ENCODE measurements at regions not wholly inside any gene's neighbourhood (a gene's known extent, or its start where the extent isn't known, plus 50 kb on each side); places are given as distances from the start of the nearest gene placed in this dataset.

- Histone ChIP-seq H3K9me3 (ENCODE audit: control insufficient read depth, insufficient read depth, low read length) (no peaks in the 10 kb centered on the region), H3K27ac (ENCODE audit: low read depth, low read length) (no peak overlapping the region), H3K27me3 (ENCODE audit: control insufficient read depth, insufficient read depth, low read length) (no peaks in the 10 kb centered on the region), H3K4me1 (ENCODE audit: control insufficient read depth, insufficient read depth, low read length) (no peaks in the 10 kb centered on the region), H3K4me3 (ENCODE audit: low read depth, low read length) (no peak overlapping the region), H3K36me3 (ENCODE audit: control insufficient read depth, insufficient read depth, low read length) (no peaks in the 10 kb centered on the region)
- peak in 2 of 6 donors; percentile 30 to 63 for DNase-seq (ENCODE audit: low read depth in 4 of 6, low spot score in 6 of 6)
- WGBS (ENCODE audit: insufficient coverage): 70% methylated on average over 2 of the region's 3 CpGs
Observed at GRCh38 chr1:60402216-60402615, 328.6 kb upstream of the C1orf87 start.

DNA sequence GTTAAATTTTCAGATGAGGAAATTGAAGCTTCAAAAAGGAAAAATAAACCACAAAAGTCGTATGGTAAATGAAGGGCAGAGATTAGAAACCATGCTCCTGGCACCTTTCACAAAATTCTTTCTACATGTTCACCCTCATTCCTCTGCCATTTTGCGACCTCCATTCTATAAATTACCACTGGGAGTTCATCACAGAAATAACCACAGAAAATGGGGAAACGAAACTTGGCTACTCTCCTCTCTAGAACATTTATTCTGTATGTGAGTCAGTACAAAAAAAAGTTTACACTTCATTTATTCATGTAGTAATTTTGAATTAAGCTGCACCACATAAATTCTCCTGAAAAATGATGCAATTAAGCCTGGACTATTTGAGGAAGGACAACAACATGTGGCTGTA lies 320.9 kb upstream of the C1orf87 start:
- WGBS (ENCODE audit: insufficient coverage): no CpG with 5 or more reads among the region's 3 CpGs
- Histone ChIP-seq H3K27ac (ENCODE audit: low read depth, low read length) (no peak overlapping the region), H3K9me3 (ENCODE audit: control insufficient read depth, insufficient read depth, low read length) (no peaks in the 10 kb centered on the region), H3K4me1 (ENCODE audit: control insufficient read depth, insufficient read depth, low read length) (no peaks in the 10 kb centered on the region), H3K36me3 (ENCODE audit: control insufficient read depth, insufficient read depth, low read length) (no peaks in the 10 kb centered on the region), H3K27me3 (ENCODE audit: control insufficient read depth, insufficient read depth, low read length) (no peaks in the 10 kb centered on the region), H3K4me3 (ENCODE audit: low read depth, low read length) (no peak overlapping the region)
- peak in 1 of 6 donors; percentile 69 for DNase-seq (ENCODE audit: low read depth in 4 of 6, low spot score in 6 of 6)

- no peaks in the 10 kb centered on the region for H3K4me1 ChIP-seq (ENCODE audit: control insufficient read depth, insufficient read depth, low read length)
- H3K27me3 ChIP-seq (ENCODE audit: control insufficient read depth, insufficient read depth, low read length): no peaks in the 10 kb centered on the region
- no CpG with 5 or more reads among the region's 3 CpGs for WGBS (ENCODE audit: insufficient coverage)
- no peak for DNase-seq (ENCODE audit: low read depth in 4 of 6, low spot score in 6 of 6)
- H3K9me3 ChIP-seq (ENCODE audit: control insufficient read depth, insufficient read depth, low read length): no peaks in the 10 kb centered on the region
- no peaks in the 10 kb centered on the region for H3K36me3 ChIP-seq (ENCODE audit: control insufficient read depth, insufficient read depth, low read length)
- H3K27ac ChIP-seq (ENCODE audit: low read depth, low read length): no peak overlapping the region
- no peak overlapping the region for H3K4me3 ChIP-seq (ENCODE audit: low read depth, low read length)
Observed at GRCh38 chr1:60390593-60391282, 317.2 kb upstream of the C1orf87 start.

GRCh38 chr1:60388092-60388987 lies 314.8 kb upstream of the C1orf87 start:
- DNase-seq (ENCODE audit: low read depth in 4 of 6, low spot score in 6 of 6): peak in 1 of 6 donors; percentile 22
- H3K27me3 ChIP-seq (ENCODE audit: control insufficient read depth, insufficient read depth, low read length): no peaks in the 10 kb centered on the region

GRCh38 chr1:60387175-60387574 lies 313.6 kb upstream of the C1orf87 start:
- WGBS (ENCODE audit: insufficient coverage): 100% methylated on average over 2 of the region's 2 CpGs
- H3K27me3 ChIP-seq (ENCODE audit: control insufficient read depth, insufficient read depth, low read length): no peaks in the 10 kb centered on the region

More at GRCh38 chr1:60388092-60388987, 314.8 kb upstream of the C1orf87 start:
- Histone ChIP-seq H3K4me1 (ENCODE audit: control insufficient read depth, insufficient read depth, low read length) (no peaks in the 10 kb centered on the region), H3K9me3 (ENCODE audit: control insufficient read depth, insufficient read depth, low read length) (no peaks in the 10 kb centered on the region), H3K36me3 (ENCODE audit: control insufficient read depth, insufficient read depth, low read length) (no peaks in the 10 kb centered on the region), H3K4me3 (ENCODE audit: low read depth, low read length) (no peak overlapping the region), H3K27ac (ENCODE audit: low read depth, low read length) (no peak overlapping the region)
- 55% methylated on average over 5 of the region's 7 CpGs for WGBS (ENCODE audit: insufficient coverage)

GRCh38 chr1:60386249-60386648 lies 312.7 kb upstream of the C1orf87 start:
- Histone ChIP-seq H3K4me1 (ENCODE audit: control insufficient read depth, insufficient read depth, low read length) (no peaks in the 10 kb centered on the region), H3K4me3 (ENCODE audit: low read depth, low read length) (no peak overlapping the region), H3K36me3 (ENCODE audit: control insufficient read depth, insufficient read depth, low read length) (no peaks in the 10 kb centered on the region), H3K27ac (ENCODE audit: low read depth, low read length) (no peak overlapping the region), H3K9me3 (ENCODE audit: control insufficient read depth, insufficient read depth, low read length) (no peaks in the 10 kb centered on the region), H3K27me3 (ENCODE audit: control insufficient read depth, insufficient read depth, low read length) (no peaks in the 10 kb centered on the region)
- 25% methylated on average over 1 of the region's 3 CpGs for WGBS (ENCODE audit: insufficient coverage)
- peak in 1 of 6 donors; percentile 9 for DNase-seq (ENCODE audit: low read depth in 4 of 6, low spot score in 6 of 6)

More at GRCh38 chr1:60387175-60387574, 313.6 kb upstream of the C1orf87 start:
- no peaks in the 10 kb centered on the region for H3K4me1 ChIP-seq (ENCODE audit: control insufficient read depth, insufficient read depth, low read length)
- no peaks in the 10 kb centered on the region for H3K36me3 ChIP-seq (ENCODE audit: control insufficient read depth, insufficient read depth, low read length)
- H3K9me3 ChIP-seq (ENCODE audit: control insufficient read depth, insufficient read depth, low read length): no peaks in the 10 kb centered on the region
- H3K27ac ChIP-seq (ENCODE audit: low read depth, low read length): no peak overlapping the region
- no peak overlapping the region for H3K4me3 ChIP-seq (ENCODE audit: low read depth, low read length)
- DNase-seq (ENCODE audit: low read depth in 4 of 6, low spot score in 6 of 6): no peak

GRCh38 chr1:60376196-60376595 lies 302.6 kb upstream of the C1orf87 start:
- DNase-seq (ENCODE audit: low read depth in 4 of 6, low spot score in 6 of 6): no peak
- H3K36me3 ChIP-seq (ENCODE audit: control insufficient read depth, insufficient read depth, low read length): no peaks in the 10 kb centered on the region
- H3K4me1 ChIP-seq (ENCODE audit: control insufficient read depth, insufficient read depth, low read length): no peaks in the 10 kb centered on the region
- no peaks in the 10 kb centered on the region for H3K27me3 ChIP-seq (ENCODE audit: control insufficient read depth, insufficient read depth, low read length)
- H3K27ac ChIP-seq (ENCODE audit: low read depth, low read length): no peak overlapping the region
- 100% methylated on average over 1 of the region's 1 CpG for WGBS (ENCODE audit: insufficient coverage)
- H3K9me3 ChIP-seq (ENCODE audit: control insufficient read depth, insufficient read depth, low read length): no peaks in the 10 kb centered on the region
- no peak overlapping the region for H3K4me3 ChIP-seq (ENCODE audit: low read depth, low read length)

DNA sequence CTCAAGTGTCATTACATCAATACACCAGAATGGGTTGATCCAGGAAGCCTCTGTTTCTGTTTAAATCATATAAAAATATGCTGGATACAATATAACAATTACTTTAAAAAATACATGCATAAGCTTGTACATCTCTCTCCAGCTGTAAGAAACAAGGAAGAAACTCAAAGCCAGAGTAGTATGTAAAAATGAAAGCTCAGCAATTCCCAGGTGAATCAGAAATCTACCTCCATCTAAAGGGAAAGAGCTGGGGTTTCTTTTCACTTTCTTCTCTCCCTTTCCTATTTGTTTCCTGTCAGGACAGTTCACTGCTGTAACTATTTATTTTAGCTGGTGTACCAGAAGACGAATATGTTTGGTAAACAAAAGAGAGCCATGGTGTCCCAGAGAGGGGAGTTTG lies 301.0 kb upstream of the C1orf87 start:
- WGBS (ENCODE audit: insufficient coverage): 80% methylated on average over 1 of the region's 1 CpG
- no peak for DNase-seq (ENCODE audit: low read depth in 4 of 6, low spot score in 6 of 6)
- Histone ChIP-seq H3K4me3 (ENCODE audit: low read depth, low read length) (no peak overlapping the region), H3K27me3 (ENCODE audit: control insufficient read depth, insufficient read depth, low read length) (no peaks in the 10 kb centered on the region), H3K36me3 (ENCODE audit: control insufficient read depth, insufficient read depth, low read length) (no peaks in the 10 kb centered on the region), H3K27ac (ENCODE audit: low read depth, low read length) (no peak overlapping the region), H3K4me1 (ENCODE audit: control insufficient read depth, insufficient read depth, low read length) (no peaks in the 10 kb centered on the region), H3K9me3 (ENCODE audit: control insufficient read depth, insufficient read depth, low read length) (no peaks in the 10 kb centered on the region)

- peaks cover 3% of the 10 kb centered on the region for H3K27me3 ChIP-seq (ENCODE audit: control insufficient read depth, insufficient read depth, low read length)
- DNase-seq (ENCODE audit: low read depth in 4 of 6, low spot score in 6 of 6): peak in 3 of 6 donors; percentile 15 to 91 (median 23)
- H3K9me3 ChIP-seq (ENCODE audit: control insufficient read depth, insufficient read depth, low read length): no peaks in the 10 kb centered on the region
- no peak overlapping the region for H3K27ac ChIP-seq (ENCODE audit: low read depth, low read length)
- H3K36me3 ChIP-seq (ENCODE audit: control insufficient read depth, insufficient read depth, low read length): no peaks in the 10 kb centered on the region
- H3K4me3 ChIP-seq (ENCODE audit: low read depth, low read length): no peak overlapping the region
- WGBS (ENCODE audit: insufficient coverage): 41% methylated on average over 5 of the region's 7 CpGs
- peaks cover 7% of the 10 kb centered on the region for H3K4me1 ChIP-seq (ENCODE audit: control insufficient read depth, insufficient read depth, low read length)
Observed at GRCh38 chr1:60367532-60367931, 294.0 kb upstream of the C1orf87 start.

All from spinal cord (tissue), 9 donors.